NCI-H2081 treated with DMSO at 0.1 percent for 48 hours (cell line): ENCODE measurements at regions not wholly inside any gene's neighbourhood (a gene's known extent, or its start where the extent isn't known, plus 50 kb on each side); places are given as distances from the start of the nearest gene placed in this dataset.
"Not testable (repeated sequence)": the region's sequence is repeated elsewhere in the genome, so short reads cannot be mapped to it uniquely, and the experiment has no call there.

ENCODE experiments used
- DNase-seq: peaks from one replicate; lab custom pipeline; 2025; lab: John Stamatoyannopoulos, UW

- DNase-seq: no peak
These were observed 172.3 kb downstream of the ERMARD start for GRCh38 chr6:169923468-169924464.

DNA sequence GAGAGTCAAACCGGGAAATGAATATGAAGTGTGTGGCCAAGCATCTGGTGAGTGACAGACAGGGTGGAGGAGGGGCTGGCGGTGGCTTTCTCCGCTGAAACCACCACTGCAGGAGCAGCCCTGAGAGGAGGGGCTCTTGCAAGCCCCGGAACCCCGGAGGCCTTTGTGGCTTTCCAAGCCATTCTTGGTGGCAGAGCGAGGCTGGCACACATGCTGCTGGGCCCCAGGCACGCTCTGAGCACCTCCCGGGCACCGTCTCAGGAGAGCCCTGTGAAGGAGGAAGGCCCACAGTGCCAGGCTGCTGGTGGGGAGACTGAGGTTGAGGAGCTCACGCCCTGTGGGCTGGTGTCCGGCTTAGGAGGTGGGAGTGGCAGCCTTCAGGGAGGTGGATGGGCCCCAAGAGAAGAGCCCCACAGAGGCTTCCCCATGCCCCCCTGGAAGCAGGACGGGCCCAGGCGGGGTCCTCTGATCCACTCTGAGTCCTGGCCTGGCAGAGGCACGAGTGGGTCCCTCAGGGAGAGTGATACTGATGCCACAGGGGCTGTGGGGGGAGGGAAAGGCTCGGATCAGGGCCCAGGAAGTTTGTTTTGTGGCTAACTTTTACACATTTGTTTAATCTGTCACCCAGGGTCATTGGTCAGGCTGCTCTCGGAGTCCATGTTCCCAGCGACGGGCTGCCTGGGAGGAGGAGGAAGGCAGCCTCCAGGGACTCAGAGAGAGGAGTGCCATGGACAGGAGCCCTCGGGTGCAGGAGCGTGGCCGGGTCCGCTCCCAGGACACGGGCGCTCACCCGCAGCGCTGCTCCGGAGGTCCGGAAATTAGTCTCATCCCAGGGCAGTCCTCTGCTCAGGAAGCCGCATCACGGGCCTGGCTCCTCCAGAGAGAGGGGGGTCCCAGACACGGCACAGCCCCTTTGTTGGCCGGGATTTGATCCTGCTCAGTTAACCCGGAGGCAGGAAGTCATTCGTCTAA, 170.7 kb downstream of the ERMARD start:
- DNase-seq: no peak

DNA sequence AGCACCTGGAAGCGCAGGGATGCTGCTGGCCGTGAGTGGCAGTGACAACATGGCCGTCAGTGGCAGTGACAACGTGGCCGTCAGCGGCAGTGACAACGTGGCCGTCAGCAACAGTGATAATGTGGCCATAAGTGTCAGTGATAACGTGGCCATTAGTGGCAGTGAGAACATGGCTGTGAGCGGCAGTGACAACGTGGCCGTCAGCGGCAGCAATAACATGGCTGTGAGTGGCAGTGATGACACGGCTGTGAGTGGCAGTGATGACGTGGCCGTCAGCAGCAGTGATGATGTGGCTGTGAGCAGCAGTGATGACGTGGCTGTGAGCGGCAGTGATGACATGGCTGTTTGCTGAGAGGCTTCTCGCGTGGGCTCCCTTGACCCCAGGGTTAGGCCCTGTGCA, 169.8 kb downstream of the ERMARD start:
- no peak for DNase-seq

GRCh38 chr6:169920359-169921020, 169.1 kb downstream of the ERMARD start:
- no peak for DNase-seq

DNA sequence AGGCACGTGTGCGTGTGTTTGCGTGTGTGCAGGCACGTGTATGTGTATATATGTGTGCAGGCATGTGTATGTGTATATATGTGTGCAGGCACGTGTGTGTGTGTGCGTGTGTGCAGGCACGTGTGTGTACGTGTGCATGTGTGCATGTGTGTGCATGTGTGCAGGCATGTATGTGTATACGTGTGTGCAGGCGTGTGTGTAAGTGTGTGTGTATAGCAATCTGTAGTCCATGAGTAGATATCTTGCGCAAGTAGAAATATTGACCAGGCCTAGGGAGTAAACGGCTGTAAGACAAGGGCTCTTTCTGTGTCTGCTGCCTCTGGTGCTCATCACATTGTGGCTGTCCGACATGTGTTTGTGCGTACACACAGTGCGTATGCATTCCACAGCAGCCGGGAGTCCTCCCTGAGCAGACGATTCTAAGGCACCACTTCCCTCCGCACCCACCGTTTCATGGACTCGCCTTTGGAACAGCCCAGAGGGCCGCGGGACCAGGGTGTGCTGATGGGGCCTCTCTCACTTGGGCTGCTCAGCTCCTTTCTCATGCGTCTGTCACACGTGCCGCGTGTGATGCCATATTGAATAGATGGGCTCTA, 167.6 kb downstream of the ERMARD start:
- no peak for DNase-seq

GRCh38 chr6:169918239-169918953, 167.0 kb downstream of the ERMARD start:
- DNase-seq: no peak

- DNase-seq: no peak
These were observed 165.7 kb downstream of the ERMARD start for GRCh38 chr6:169917153-169917552.

DNA sequence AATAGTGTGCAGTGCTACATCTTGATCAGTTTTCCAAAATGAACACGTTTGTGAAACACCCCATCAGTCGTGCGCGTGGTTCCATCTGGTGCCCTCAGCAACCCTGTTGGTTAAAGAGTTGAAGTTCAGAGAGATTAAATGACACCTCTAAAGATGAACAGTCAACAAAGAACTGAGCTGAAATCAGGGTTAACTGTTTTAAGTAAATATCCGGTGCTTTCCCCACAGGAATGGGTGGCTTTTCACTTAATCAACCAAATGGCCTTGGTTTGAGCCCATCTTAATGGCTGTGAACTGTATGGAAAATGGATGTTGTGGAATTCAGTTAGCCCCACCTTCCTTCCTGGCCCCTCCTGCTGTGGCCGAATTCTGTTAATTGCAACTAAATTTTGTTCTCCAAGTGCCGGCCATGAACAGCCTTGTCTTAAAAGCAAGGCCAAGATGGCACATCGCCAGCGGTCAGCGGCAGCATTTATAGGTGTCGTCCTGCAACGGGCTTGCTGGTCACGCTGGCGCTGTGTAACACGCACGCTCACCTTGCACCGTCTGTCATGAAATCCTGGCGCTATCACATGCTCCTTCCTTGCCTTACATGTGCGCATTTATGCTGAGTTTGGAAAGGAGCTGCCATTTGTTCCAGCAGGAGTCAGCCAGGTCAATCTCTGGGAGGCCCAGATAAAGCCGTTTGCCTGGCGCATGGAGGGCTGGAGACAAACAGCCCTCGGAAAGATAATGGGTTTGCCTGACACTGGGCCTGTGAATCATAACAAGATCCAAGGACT, 164.5 kb downstream of the ERMARD start:
- no peak for DNase-seq

- DNase-seq: not testable (repeated sequence)
These were observed 162.3 kb downstream of the ERMARD start for GRCh38 chr6:169913745-169914144.

- no peak for DNase-seq
These were observed 161.7 kb downstream of the ERMARD start for GRCh38 chr6:169913096-169913638.

- DNase-seq: no peak
These were observed 161.1 kb downstream of the ERMARD start for GRCh38 chr6:169912266-169913095.

- DNase-seq: no peak
These were observed 160.1 kb downstream of the ERMARD start for GRCh38 chr6:169911264-169912263.

GRCh38 chr6:169909113-169909512, 157.7 kb downstream of the ERMARD start:
- no peak for DNase-seq

GRCh38 chr6:169908403-169908933, 157.0 kb downstream of the ERMARD start:
- no peak for DNase-seq

GRCh38 chr6:169907419-169908115, 156.1 kb downstream of the ERMARD start:
- no peak for DNase-seq

- no peak for DNase-seq
These were observed 155.4 kb downstream of the ERMARD start for GRCh38 chr6:169906688-169907418.
